BJ (cell line): ENCODE measurements at regions not wholly inside any gene's neighbourhood (a gene's known extent, or its start where the extent isn't known, plus 50 kb on each side); places are given as distances from the start of the nearest gene placed in this dataset.
"Not testable (repeated sequence)": the region's sequence is repeated elsewhere in the genome, so short reads cannot be mapped to it uniquely, and the experiment has no call there.

Source experiments
- CTCF ChIA-PET: fragments of 350-600 bp; formaldehyde crosslinking; extraction: SDS; loops from one replicate; lab custom pipeline; 2021; ENCODE audit warnings: antibody characterized with exemption, inconsistent platforms; lab: Yijun Ruan, JAX
- POLR2A ChIA-PET: fragments of 300-600 bp; sonication (Branson Sonifier 250); formaldehyde crosslinking; extraction: SDS; loops from one replicate; lab custom pipeline; 2021; ENCODE audit warnings: antibody characterized with exemption; lab: Charles Lee
- DNase-seq: peaks from one replicate; pipeline ENCODE4 v3.0.0-alpha.2; 2011; ENCODE audit warnings: low read depth
- H3K27me3 ChIP-seq: 2 replicates; pipeline ENCODE4 v1.6.0; 2011; ENCODE audit warnings: low read length; ENCODE audit not compliant: control insufficient read depth, insufficient read depth
- H3K36me3 ChIP-seq: 2 replicates; pipeline ENCODE4 v1.5.1; 2011; ENCODE audit warnings: low read length; ENCODE audit not compliant: control insufficient read depth, insufficient read depth
- H3K4me3 ChIP-seq: 2 replicates; pipeline ENCODE4 v1.5.1; 2011; ENCODE audit warnings: low read depth, mild to moderate bottlenecking, control low read depth, low read length
- TF ChIP-seq, protein P1 (sequence below): IDR thresholded peaks from 2 replicates; pipeline ENCODE4 v1.5.1; 2011; ENCODE audit warnings: low read depth, mild to moderate bottlenecking, control low read depth, inconsistent platforms, low read length, moderate library complexity; ENCODE audit not compliant: insufficient read depth

DNA sequence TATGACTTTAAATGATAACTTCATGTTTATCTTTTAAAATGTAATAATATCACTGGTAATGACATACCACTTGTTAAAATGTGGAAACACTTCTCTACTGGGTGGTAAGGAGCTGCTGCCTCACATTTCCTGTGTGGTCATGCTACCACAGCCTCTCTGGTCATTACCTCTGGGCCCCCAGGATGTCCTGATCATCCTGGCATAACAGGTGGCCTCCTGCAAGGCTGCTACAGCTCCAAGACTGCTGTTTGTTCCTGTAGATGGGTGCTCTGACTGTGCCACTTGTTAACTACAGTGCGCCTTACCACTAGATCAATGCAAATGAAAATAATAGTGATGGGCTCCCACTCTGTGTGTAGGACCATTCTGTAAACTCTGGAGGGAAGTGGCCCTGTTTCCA lies 500.2 kb upstream of the SPRED2 start:
- Histone ChIP-seq H3K4me3 (no peak overlapping the region), H3K36me3 (no peaks in the 10 kb centered on the region), H3K27me3 (no peaks in the 10 kb centered on the region)
- CTCF ChIA-PET = no interaction called here
- no peak for DNase-seq
- TF ChIP-seq, protein P1, sequence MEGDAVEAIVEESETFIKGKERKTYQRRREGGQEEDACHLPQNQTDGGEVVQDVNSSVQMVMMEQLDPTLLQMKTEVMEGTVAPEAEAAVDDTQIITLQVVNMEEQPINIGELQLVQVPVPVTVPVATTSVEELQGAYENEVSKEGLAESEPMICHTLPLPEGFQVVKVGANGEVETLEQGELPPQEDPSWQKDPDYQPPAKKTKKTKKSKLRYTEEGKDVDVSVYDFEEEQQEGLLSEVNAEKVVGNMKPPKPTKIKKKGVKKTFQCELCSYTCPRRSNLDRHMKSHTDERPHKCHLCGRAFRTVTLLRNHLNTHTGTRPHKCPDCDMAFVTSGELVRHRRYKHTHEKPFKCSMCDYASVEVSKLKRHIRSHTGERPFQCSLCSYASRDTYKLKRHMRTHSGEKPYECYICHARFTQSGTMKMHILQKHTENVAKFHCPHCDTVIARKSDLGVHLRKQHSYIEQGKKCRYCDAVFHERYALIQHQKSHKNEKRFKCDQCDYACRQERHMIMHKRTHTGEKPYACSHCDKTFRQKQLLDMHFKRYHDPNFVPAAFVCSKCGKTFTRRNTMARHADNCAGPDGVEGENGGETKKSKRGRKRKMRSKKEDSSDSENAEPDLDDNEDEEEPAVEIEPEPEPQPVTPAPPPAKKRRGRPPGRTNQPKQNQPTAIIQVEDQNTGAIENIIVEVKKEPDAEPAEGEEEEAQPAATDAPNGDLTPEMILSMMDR = no peak
- POLR2A ChIA-PET = no interaction called here

GRCh38 chr2:65931056-65931455 lies 498.7 kb upstream of the SPRED2 start:
- Histone ChIP-seq H3K4me3 (no peak overlapping the region), H3K36me3 (no peaks in the 10 kb centered on the region), H3K27me3 (no peaks in the 10 kb centered on the region)
- ChIA-PET CTCF (no interaction called here), POLR2A (no interaction called here)
- TF ChIP-seq, protein P1 = no peak
- no peak for DNase-seq

- Histone ChIP-seq H3K4me3 (no peak overlapping the region), H3K36me3 (no peaks in the 10 kb centered on the region), H3K27me3 (no peaks in the 10 kb centered on the region)
- TF ChIP-seq, protein P1 = no peak
- POLR2A ChIA-PET = no interaction called here
- CTCF ChIA-PET = no interaction called here
- no peak for DNase-seq
These were observed 497.9 kb upstream of the SPRED2 start for GRCh38 chr2:65930259-65930658.

- H3K4me3 ChIP-seq, CTCF ChIA-PET, DNase-seq, H3K27me3 ChIP-seq, H3K36me3 ChIP-seq, POLR2A ChIA-PET: not testable (repeated sequence)
These were observed 497.3 kb upstream of the SPRED2 start for GRCh38 chr2:65929664-65930063.

DNA sequence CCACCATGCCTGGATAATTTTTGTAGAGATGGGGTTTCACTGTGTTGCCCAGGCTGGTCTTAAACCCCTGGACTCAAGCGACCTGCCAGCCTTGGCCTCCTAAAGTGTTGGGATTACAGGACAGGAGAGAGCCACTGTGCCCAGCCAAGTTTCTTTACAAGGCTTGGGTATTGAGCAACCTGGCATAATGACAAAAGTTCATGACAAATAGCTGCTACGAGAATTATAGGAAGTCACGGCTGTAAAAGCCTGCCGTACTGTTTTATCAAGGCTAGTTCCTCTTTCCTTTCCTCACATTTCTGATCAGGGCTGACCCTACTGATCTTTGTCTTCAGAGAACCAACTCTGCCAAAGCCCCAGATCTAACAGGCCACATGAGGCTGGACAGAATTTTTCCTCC lies 490.4 kb upstream of the SPRED2 start:
- no peak for DNase-seq
- CTCF ChIA-PET = interaction anchor here (0.6 to 1.3 kb wide), 2 partner anchors 10 to 154 kb away, joined by 3 to 4 read pairs; no protein-coding TSS in a partner anchor
- no peaks in the 10 kb centered on the region for H3K36me3 ChIP-seq
- no peaks in the 10 kb centered on the region for H3K27me3 ChIP-seq
- no peak overlapping the region for H3K4me3 ChIP-seq
- POLR2A ChIA-PET = no interaction called here
- TF ChIP-seq, protein P1 = no peak

DNA sequence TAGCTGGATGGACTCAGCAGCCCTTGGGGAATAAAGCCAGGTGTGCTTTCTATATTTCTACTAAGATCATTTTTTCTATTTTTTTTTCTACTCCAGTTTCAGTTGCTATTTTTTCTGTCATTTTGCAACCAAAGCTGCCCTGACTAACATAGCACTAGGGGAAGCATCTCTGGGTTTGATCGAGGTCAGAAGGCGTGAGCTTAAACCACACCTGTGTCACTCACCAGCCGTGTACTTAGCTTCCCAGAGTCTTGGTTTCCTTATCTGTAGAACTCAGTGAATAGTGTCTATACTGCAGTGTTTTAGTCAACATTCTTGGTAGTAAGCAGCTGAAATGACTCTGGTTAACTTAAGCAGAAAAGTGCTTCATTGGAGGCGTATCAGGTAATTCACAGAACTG lies 489.6 kb upstream of the SPRED2 start:
- H3K36me3 ChIP-seq = no peaks in the 10 kb centered on the region
- TF ChIP-seq, protein P1 = no peak
- H3K4me3 ChIP-seq = no peak overlapping the region
- ChIA-PET CTCF (interaction anchor here (1.3 kb wide), 1 partner anchor 9 kb away, joined by 4 read pairs; no protein-coding TSS in a partner anchor), POLR2A (no interaction called here)
- H3K27me3 ChIP-seq = no peaks in the 10 kb centered on the region
- no peak for DNase-seq
